HepG2 (cell line): ENCODE measurements at regions not wholly inside any gene's neighbourhood (a gene's known extent, or its start where the extent isn't known, plus 50 kb on each side); places are given as distances from the start of the nearest gene placed in this dataset.

Experiments used
- ASH2L ChIP-seq: fragments of 300-600, 200-600 bp; sonication (generic); IDR thresholded peaks from 2 replicates; pipeline ENCODE4 v1.7.0; 2017; ENCODE audit warnings: low read depth, mild to moderate bottlenecking, moderate library complexity, mixed read lengths, low read length; ENCODE audit not compliant: insufficient read length
- ATF7 ChIP-seq, 2 experiments: fragments of 450-650 bp in 1 of 2; sonication (generic) in 1 of 2; formaldehyde crosslinking in 1 of 2; IDR thresholded peaks; 2 replicates each; pipeline versions ENCODE4 v1.4.0 to v1.6.1; 2016 to 2020; ENCODE audit warnings: antibody characterized with exemption in 1 of 2, mild to moderate bottlenecking in 1 of 2, missing genetic modification reagents in 1 of 2
- BCL6 ChIP-seq: IDR thresholded peaks from 2 replicates; pipeline ENCODE4 v1.6.1; 2016; ENCODE audit warnings: missing genetic modification reagents, missing compliant biosample characterization
- DR1 ChIP-seq: sonication (generic); formaldehyde crosslinking; IDR thresholded peaks from 2 replicates; pipeline ENCODE4 v1.8.0; 2021; ENCODE audit warnings: mild to moderate bottlenecking, missing genetic modification reagents, inconsistent platforms
- FOXK2 ChIP-seq: fragments of 450-650 bp; IDR thresholded peaks from 2 replicates; pipeline ENCODE4 v1.6.1; 2016
- FOXO1 ChIP-seq: sonication (generic); formaldehyde crosslinking; IDR thresholded peaks from 2 replicates; pipeline ENCODE4 v1.4.0; 2020; ENCODE audit warnings: missing genetic modification reagents
- IKZF5 ChIP-seq: IDR thresholded peaks from 2 replicates; pipeline ENCODE4 v1.6.1; 2018; ENCODE audit warnings: missing genetic modification reagents, mild to moderate bottlenecking, missing compliant biosample characterization
- MXI1 ChIP-seq: IDR thresholded peaks from 3 replicates; pipeline ENCODE4 v1.6.1; 2012; ENCODE audit warnings: low read depth, low read length, inconsistent platforms, borderline replicate concordance
- NFRKB ChIP-seq: fragments of 450-650 bp; IDR thresholded peaks from 2 replicates; pipeline ENCODE4 v1.6.1; 2017
- NR2F2 ChIP-seq: IDR thresholded peaks from 2 replicates; pipeline ENCODE4 v1.6.1; 2012; ENCODE audit warnings: low read depth, inconsistent platforms, borderline replicate concordance
- PRDM10 ChIP-seq: sonication (generic); formaldehyde crosslinking; IDR thresholded peaks from 2 replicates; pipeline ENCODE4 v1.4.0; 2020; ENCODE audit warnings: low read depth, missing genetic modification reagents
- SRSF1 ChIP-seq: fragments of 200-400 bp; formaldehyde crosslinking; optimal IDR thresholded peaks from 2 replicates; pipeline ENCODE3; 2017; ENCODE audit warnings: mild to moderate bottlenecking, low read depth, low read length, moderate library complexity
- TGIF2 ChIP-seq: IDR thresholded peaks from 2 replicates; pipeline ENCODE4 v1.6.1; 2016; ENCODE audit warnings: control low read depth, missing compliant biosample characterization
- TP53 ChIP-seq: sonication (generic); formaldehyde crosslinking; conservative IDR thresholded peaks from 2 replicates; pipeline ENCODE4 v1.4.0; 2020; ENCODE audit warnings: missing genetic modification reagents
- ZBTB37 ChIP-seq: sonication (generic); formaldehyde crosslinking; IDR thresholded peaks from 2 replicates; pipeline ENCODE4 v1.4.0; 2020; ENCODE audit warnings: mild to moderate bottlenecking, missing genetic modification reagents
- ZBTB4 ChIP-seq: sonication (generic); formaldehyde crosslinking; IDR thresholded peaks from 2 replicates; pipeline ENCODE4 v1.4.0; 2020; ENCODE audit warnings: missing genetic modification reagents, mild to moderate bottlenecking, borderline replicate concordance
- ZMYM2 ChIP-seq: sonication (generic); formaldehyde crosslinking; IDR thresholded peaks from 2 replicates; pipeline ENCODE4 v1.8.0; 2022; ENCODE audit warnings: mild to moderate bottlenecking, missing genetic modification reagents
- ZNF292 ChIP-seq: sonication (generic); formaldehyde crosslinking; IDR thresholded peaks from 2 replicates; pipeline ENCODE4 v1.8.1; 2022; ENCODE audit warnings: mild to moderate bottlenecking, low read depth, missing genetic modification reagents, borderline replicate concordance
- ZNF326 ChIP-seq: sonication (generic); formaldehyde crosslinking; IDR thresholded peaks from 2 replicates; pipeline ENCODE4 v1.4.0; 2020; ENCODE audit warnings: missing genetic modification reagents, borderline replicate concordance
- ZNF333 ChIP-seq: sonication (generic); formaldehyde crosslinking; IDR thresholded peaks from 2 replicates; pipeline ENCODE4 v1.4.0; 2020; ENCODE audit warnings: mild to moderate bottlenecking, missing genetic modification reagents, borderline replicate concordance
- ZNF354B ChIP-seq: sonication (generic); formaldehyde crosslinking; IDR thresholded peaks from 2 replicates; pipeline ENCODE4 v1.8.0; 2022; ENCODE audit warnings: mild to moderate bottlenecking, missing genetic modification reagents
- ZNF484 ChIP-seq: sonication (generic); formaldehyde crosslinking; IDR thresholded peaks from 2 replicates; pipeline ENCODE4 v1.5.1; 2020; ENCODE audit warnings: mild to moderate bottlenecking, low read depth, missing genetic modification reagents, borderline replicate concordance
- ZNF598 ChIP-seq: sonication (generic); formaldehyde crosslinking; IDR thresholded peaks from 2 replicates; pipeline ENCODE4 v1.5.1; 2020; ENCODE audit warnings: mild to moderate bottlenecking, missing genetic modification reagents, borderline replicate concordance

GRCh38 chr5:5828619-5829018 is 406.1 kb downstream of the ICE1 start (continued):
- TF ChIP-seq FOXO1 (CRISPR knock-in tag) (peak; percentile 81; the same call in 1 of the 2 replicates), NR2F2 (peak; percentile 87), FOXK2 (peak; percentile 48; the same call in 1 of the 2 replicates), ZNF333 (CRISPR knock-in tag) (no peak), NFRKB (no peak), IKZF5 (CRISPR knock-in tag) (0 out of 2 replicates have a peak, but pooled peaks have one; percentile 40), ZNF354B (CRISPR knock-in tag) (no peak), ZNF326 (CRISPR knock-in tag) (no peak), BCL6 (CRISPR knock-in tag) (peak; percentile 80), ZNF598 (CRISPR knock-in tag) (no peak), ZBTB37 (CRISPR knock-in tag) (no peak), TGIF2 (no peak), DR1 (CRISPR knock-in tag) (no peak), ZNF292 (CRISPR knock-in tag) (peak; percentile 41; the same call in 1 of the 2 replicates), ZMYM2 (CRISPR knock-in tag) (no peak), ZBTB4 (CRISPR knock-in tag) (no peak), ASH2L (no peak), TP53 (no peak), PRDM10 (CRISPR knock-in tag) (no peak), ATF7 (IDR thresholded peaks at IDR 0.05) (no peak), ATF7 (CRISPR knock-in tag; IDR thresholded peaks at IDR 0.05) (no peak), MXI1 (no peak), SRSF1 (no peak), ZNF484 (CRISPR knock-in tag) (no peak)
